NOMO-1 treated with dmso at 0.1 percent for 144 hours (cell line): ENCODE measurements at regions not wholly inside any gene's neighbourhood (a gene's known extent, or its start where the extent isn't known, plus 50 kb on each side); places are given as distances from the start of the nearest gene placed in this dataset.

ENCODE experiments used
- DNase-seq: peaks from one replicate; lab custom pipeline; 2025; ENCODE audit not compliant: unreplicated experiment; lab: John Stamatoyannopoulos, UW

GRCh38 chr11:115007851-115008250 lies 329.5 kb downstream of the NXPE2 start:
- DNase-seq, result no peak

- DNase-seq, result no peak
These were observed 330.5 kb downstream of the NXPE2 start for GRCh38 chr11:115008799-115009198.

GRCh38 chr11:115017529-115017928 lies 339.2 kb downstream of the NXPE2 start:
- no peak for DNase-seq

- no peak for DNase-seq
These were observed 351.8 kb downstream of the NXPE2 start for GRCh38 chr11:115030166-115030565.

GRCh38 chr11:115036406-115037180 lies 358.3 kb downstream of the NXPE2 start:
- no peak for DNase-seq

- DNase-seq, result no peak
These were observed 363.7 kb downstream of the NXPE2 start for GRCh38 chr11:115042002-115042401.

GRCh38 chr11:115047631-115048030 lies 369.3 kb downstream of the NXPE2 start:
- DNase-seq, result no peak

- no peak for DNase-seq
These were observed 371.5 kb downstream of the NXPE2 start for GRCh38 chr11:115049796-115050195.

- no peak for DNase-seq
These were observed 372.4 kb downstream of the NXPE2 start for GRCh38 chr11:115050756-115051155.

GRCh38 chr11:115051938-115052590 lies 373.7 kb downstream of the NXPE2 start:
- no peak for DNase-seq

GRCh38 chr11:115052601-115053000 lies 374.3 kb downstream of the NXPE2 start:
- no peak for DNase-seq

- no peak for DNase-seq
These were observed 376.5 kb downstream of the NXPE2 start for GRCh38 chr11:115054570-115055538.

- DNase-seq, result no peak
These were observed 378.2 kb downstream of the NXPE2 start for GRCh38 chr11:115056514-115056913.

- no peak for DNase-seq
These were observed 382.5 kb downstream of the NXPE2 start for GRCh38 chr11:115060840-115061239.

- DNase-seq, result no peak
These were observed 387.0 kb downstream of the NXPE2 start for GRCh38 chr11:115065314-115065713.

GRCh38 chr11:115065830-115066664 lies 387.7 kb downstream of the NXPE2 start:
- DNase-seq, result no peak

GRCh38 chr11:115067471-115067870 lies 389.1 kb downstream of the NXPE2 start:
- DNase-seq, result no peak

GRCh38 chr11:115067900-115068530 lies 389.7 kb downstream of the NXPE2 start:
- no peak for DNase-seq

GRCh38 chr11:115069599-115069998 lies 391.3 kb downstream of the NXPE2 start:
- DNase-seq, result no peak

- DNase-seq, result no peak
These were observed 397.0 kb downstream of the NXPE2 start for GRCh38 chr11:115075356-115075755.
